ENCODE measurements at regions not wholly inside any gene's neighbourhood (a gene's known extent, or its start where the extent isn't known, plus 50 kb on each side); places are given as distances from the start of the nearest gene placed in this dataset.

DNA sequence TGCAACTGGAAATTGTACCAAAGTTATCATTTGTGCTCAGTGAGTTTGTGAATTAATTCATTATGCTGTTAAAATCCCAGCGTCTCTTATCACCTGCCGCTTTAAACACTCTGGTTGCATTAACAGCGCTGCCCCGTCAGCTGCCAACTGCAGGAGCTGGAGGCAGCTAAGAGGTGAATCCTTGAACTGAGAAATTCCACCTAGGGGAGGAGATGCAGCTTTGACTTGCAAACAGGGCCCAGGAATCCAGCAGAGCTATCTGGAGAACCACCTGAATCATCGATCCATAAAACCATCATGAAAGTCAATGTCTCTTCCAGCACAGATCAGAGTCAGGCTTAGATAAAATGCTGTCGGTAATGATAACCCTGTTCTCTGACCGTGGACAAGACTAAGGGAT, 140.7 kb upstream of the PTBP2 start:
- TF ChIP-seq RAD21 (IDR thresholded peaks at IDR 0.05 in 1 of 2, conservative IDR thresholded peaks at IDR 0.05 in 1 of 2; ENCODE audit: low read depth in 2 of 2, low read length in 2 of 2) (peak; percentile 14 to 36; a peak in 2 of 4 replicates), SP1 (IDR thresholded peaks at IDR 0.05; ENCODE audit: low read depth, low read length) (no peak)
- TF ChIP-seq, protein P1, sequence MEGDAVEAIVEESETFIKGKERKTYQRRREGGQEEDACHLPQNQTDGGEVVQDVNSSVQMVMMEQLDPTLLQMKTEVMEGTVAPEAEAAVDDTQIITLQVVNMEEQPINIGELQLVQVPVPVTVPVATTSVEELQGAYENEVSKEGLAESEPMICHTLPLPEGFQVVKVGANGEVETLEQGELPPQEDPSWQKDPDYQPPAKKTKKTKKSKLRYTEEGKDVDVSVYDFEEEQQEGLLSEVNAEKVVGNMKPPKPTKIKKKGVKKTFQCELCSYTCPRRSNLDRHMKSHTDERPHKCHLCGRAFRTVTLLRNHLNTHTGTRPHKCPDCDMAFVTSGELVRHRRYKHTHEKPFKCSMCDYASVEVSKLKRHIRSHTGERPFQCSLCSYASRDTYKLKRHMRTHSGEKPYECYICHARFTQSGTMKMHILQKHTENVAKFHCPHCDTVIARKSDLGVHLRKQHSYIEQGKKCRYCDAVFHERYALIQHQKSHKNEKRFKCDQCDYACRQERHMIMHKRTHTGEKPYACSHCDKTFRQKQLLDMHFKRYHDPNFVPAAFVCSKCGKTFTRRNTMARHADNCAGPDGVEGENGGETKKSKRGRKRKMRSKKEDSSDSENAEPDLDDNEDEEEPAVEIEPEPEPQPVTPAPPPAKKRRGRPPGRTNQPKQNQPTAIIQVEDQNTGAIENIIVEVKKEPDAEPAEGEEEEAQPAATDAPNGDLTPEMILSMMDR (IDR thresholded peaks at IDR 0.05; ENCODE audit: control extremely low read depth in 1 of 3, insufficient read depth in 1 of 3, low read depth in 1 of 3, low read length in 3 of 3): no peak

All from H1 (cell line).